GM12874 (cell line): ENCODE measurements at regions not wholly inside any gene's neighbourhood (a gene's known extent, or its start where the extent isn't known, plus 50 kb on each side); places are given as distances from the start of the nearest gene placed in this dataset.

ENCODE experiments used
- TF ChIP-seq, protein P1 (sequence below): IDR thresholded peaks from 2 replicates; pipeline ENCODE4 v1.5.1; 2011; ENCODE audit warnings: low read depth, mild to moderate bottlenecking, control low read depth, low read length, moderate library complexity; ENCODE audit not compliant: insufficient read depth

DNA sequence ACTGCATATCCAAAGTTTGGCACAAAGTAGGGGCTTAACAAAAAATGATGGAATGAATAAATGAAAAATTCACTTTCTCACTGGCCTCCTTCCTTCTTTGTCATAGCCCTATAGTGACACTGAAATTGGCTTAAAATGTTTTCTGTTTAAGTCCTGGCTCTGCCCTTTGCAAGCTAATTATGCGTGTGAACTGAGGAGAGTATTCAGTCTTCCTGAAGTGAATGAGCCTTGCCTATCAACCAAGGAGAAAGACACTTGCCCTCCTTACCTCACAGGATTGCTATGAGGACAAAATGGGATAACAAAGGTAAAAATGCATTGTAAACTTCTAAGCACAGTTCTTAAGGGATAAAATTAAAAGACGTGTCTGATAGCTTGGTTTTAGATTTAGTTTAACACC, 729.8 kb upstream of the ANO3 start:
- TF ChIP-seq, protein P1, sequence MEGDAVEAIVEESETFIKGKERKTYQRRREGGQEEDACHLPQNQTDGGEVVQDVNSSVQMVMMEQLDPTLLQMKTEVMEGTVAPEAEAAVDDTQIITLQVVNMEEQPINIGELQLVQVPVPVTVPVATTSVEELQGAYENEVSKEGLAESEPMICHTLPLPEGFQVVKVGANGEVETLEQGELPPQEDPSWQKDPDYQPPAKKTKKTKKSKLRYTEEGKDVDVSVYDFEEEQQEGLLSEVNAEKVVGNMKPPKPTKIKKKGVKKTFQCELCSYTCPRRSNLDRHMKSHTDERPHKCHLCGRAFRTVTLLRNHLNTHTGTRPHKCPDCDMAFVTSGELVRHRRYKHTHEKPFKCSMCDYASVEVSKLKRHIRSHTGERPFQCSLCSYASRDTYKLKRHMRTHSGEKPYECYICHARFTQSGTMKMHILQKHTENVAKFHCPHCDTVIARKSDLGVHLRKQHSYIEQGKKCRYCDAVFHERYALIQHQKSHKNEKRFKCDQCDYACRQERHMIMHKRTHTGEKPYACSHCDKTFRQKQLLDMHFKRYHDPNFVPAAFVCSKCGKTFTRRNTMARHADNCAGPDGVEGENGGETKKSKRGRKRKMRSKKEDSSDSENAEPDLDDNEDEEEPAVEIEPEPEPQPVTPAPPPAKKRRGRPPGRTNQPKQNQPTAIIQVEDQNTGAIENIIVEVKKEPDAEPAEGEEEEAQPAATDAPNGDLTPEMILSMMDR, result no peak

DNA sequence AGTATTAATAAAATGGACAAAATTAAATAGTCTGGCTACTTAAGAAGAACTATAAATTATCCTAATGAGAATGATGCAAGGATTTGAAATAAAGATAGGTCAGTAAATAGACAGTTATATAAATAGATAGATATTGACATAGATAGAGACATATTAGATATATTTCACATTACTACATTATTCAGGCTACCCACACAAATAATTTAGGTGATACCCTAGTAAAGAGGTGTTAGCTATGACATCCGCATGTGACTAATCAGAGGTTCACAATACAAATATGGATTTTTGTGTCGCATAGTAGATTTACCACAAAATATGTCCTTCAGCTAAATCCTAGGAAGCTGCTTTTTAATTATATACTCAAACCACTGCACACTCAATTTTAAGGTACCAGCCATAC, 729.0 kb upstream of the ANO3 start:
- TF ChIP-seq, protein P1, result no peak

DNA sequence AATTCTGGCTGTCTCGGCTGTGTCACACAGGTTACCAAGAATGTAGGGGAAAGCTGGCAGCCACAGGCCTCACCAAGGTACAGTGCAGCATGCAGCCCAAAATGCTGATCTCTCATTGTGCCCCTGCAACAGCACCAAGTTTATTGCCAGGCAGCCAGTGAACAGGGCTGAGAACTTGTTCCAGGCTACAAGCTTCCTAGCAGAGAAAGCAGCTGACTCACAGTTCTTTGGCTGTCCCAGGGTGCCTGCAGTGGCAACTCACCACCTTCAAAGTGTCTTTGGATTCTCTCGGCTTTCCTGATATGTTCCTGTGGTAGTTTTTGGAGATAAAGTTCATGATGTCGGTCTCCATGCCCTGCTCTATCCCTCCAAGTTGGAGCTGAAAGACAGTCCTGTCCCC, 719.1 kb upstream of the ANO3 start:
- TF ChIP-seq, protein P1, result no peak

DNA sequence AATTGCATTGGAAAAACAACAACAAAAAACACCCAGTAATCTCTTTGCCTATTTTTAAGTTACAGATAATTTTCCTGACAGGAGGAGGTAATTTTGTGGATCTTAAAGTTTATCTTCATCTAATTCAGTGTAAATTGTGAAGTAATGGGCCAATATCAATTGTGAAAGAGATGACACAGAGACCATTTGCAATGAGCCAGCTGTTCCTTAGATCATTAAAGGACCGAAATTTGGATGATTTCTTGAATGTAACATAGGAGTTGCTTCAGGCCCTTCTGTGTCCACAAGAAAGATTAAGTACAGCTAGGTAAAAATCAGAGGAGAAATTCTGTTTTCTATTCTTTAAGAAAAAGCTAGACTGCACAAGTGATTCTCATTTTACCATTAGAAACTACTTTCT, 718.5 kb upstream of the ANO3 start:
- TF ChIP-seq, protein P1, result no peak

DNA sequence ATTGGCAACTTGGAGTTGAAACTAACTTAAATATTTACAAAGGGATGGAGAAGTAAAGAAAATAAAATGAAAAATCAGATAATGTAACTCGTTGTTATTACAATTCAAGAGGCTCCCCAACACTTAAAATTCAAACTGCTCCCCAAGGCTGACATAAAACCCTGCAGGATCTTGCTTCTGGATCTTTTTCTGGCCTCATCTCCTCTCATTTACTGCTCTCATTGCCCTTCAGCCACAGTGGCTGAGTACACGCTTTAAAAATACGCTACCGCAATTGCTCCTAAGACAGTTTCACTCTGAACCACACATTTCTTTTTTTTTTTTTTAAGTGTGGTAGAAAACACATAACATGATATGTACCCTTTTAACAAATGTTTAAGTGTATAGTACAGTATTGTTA, 718.1 kb upstream of the ANO3 start:
- TF ChIP-seq, protein P1, result no peak

DNA sequence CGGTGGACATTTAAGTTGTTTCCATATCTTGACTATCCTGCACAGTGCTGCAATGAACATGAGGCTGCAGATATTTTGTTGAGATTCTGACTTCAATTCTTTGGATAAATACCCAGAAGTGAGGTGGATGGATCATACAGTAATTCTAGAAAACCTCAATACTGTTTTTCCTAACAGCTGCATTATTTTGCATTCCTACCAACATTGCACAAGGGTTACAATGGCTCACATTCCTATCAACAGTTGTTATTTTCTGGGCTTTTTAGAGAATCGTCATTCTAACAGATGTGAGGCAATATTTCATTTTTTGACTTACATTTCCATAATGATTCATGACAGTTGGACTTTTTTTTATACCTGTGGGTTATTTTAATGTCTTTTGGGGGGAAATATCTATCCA, 716.9 kb upstream of the ANO3 start:
- TF ChIP-seq, protein P1, result no peak

DNA sequence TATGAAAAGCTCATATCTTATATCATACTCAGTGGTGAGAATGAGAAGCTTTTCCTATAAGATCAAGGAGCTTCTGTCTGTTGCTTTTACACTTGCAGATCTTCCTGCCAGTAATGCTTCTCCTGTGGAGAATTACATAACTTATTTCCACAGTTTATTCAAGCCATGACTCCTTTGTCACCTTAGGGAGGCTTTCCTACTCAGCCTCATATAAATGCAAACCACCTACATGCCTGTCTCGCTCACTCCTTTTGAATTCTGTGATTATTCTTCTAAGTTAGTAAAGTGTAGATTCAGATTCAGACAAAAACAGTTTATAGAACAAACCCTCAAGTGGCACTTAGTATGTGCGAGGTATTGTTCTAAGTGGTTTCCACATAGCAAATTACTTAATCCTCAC, 716.1 kb upstream of the ANO3 start:
- TF ChIP-seq, protein P1, result no peak

DNA sequence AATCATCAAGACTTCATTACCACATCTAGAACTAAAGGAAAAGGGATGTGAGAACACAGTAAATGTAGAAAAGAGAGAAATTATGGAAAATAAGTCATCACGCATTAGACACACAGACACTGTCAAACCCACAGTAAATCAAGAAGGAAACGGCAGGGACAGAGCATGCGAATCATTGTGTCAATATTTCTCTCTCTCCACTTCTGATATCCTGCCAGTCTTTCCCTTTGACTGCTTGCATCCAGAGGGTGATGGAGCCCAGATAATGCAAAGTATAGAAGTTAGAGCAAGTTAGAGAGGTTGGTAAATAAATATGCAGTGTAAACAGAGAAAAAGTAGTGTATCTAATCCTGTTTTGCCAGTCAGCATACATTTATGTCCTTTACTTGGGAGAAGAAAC, 706.8 kb upstream of the ANO3 start:
- TF ChIP-seq, protein P1, result no peak
